Adrenal gland (tissue), 5 donors: ENCODE measurements at regions not wholly inside any gene's neighbourhood (a gene's known extent, or its start where the extent isn't known, plus 50 kb on each side); places are given as distances from the start of the nearest gene placed in this dataset.
"Not testable (repeated sequence)": the region's sequence is repeated elsewhere in the genome, so short reads cannot be mapped to it uniquely, and the experiment has no call there.

ENCODE experiments used
- CTCF ChIP-seq, 6 experiments: fragments of 450-650 bp in 4 of 6; fragments of 200-600 bp in 2 of 6; sonication (generic) in 1 of 6; IDR thresholded peaks; 1 replicate in 5 of 6; 2 replicates in 1 of 6; pipeline versions ENCODE4 v1.5.1 to v1.8.0; 2016 to 2021; ENCODE audit warnings: antibody characterized with exemption in 6 of 6, mild to moderate bottlenecking in 2 of 6, moderate library complexity in 1 of 6
- POLR2A ChIP-seq, 2 donors: fragments of 450-650 bp; IDR thresholded peaks; one replicate each; pipeline ENCODE4 v1.6.1; 2017; ENCODE audit warnings: antibody characterized with exemption in 2 of 2, mild to moderate bottlenecking in 2 of 2, moderate library complexity in 1 of 2
- donor health status: DM: no; HTN: no; CAD: no.

GRCh38 chr22:25348996-25349395 lies 129.6 kb downstream of the CRYBB2 start:
- TF ChIP-seq POLR2A, CTCF (IDR thresholded peaks at IDR 0.05): not testable (repeated sequence)
